GM12891 (cell line): ENCODE measurements at regions not wholly inside any gene's neighbourhood (a gene's known extent, or its start where the extent isn't known, plus 50 kb on each side); places are given as distances from the start of the nearest gene placed in this dataset.

Experiments
- DNase-seq: peaks from one replicate; pipeline ENCODE4 v3.0.0; 2011; ENCODE audit warnings: low spot score; ENCODE audit not compliant: insufficient read length
- FAIRE-seq: peaks from 2 replicates; lab custom pipeline; 2011; peaks lifted over from hg19 to GRCh38; lab: Jason Lieb, UNC
- PAX5 ChIP-seq: IDR thresholded peaks from 2 replicates; pipeline ENCODE4 v1.6.1; 2011; ENCODE audit warnings: low read length, moderate library complexity, mild to moderate bottlenecking; ENCODE audit not compliant: insufficient read depth, severe bottlenecking
- POLR2A ChIP-seq: IDR thresholded peaks from 2 replicates; pipeline ENCODE4 v1.6.1; 2011; ENCODE audit warnings: low read depth, low read length, control low read depth
- POLR2AphosphoS5 ChIP-seq: IDR thresholded peaks from 2 replicates; pipeline ENCODE4 v1.6.1; 2011; ENCODE audit warnings: low read depth, low read length, control low read depth
- POU2F2 ChIP-seq: IDR thresholded peaks from 2 replicates; pipeline ENCODE4 v1.6.1; 2011; ENCODE audit warnings: low read depth, mild to moderate bottlenecking, control low read depth, low read length, moderate library complexity
- SPI1 ChIP-seq: IDR thresholded peaks from 2 replicates; pipeline ENCODE4 v1.6.1; 2011; ENCODE audit warnings: low read depth, low read length, control low read depth
- TAF1 ChIP-seq: IDR thresholded peaks from 2 replicates; pipeline ENCODE4 v1.6.1; 2011; ENCODE audit warnings: low read depth, low read length, control low read depth

DNA sequence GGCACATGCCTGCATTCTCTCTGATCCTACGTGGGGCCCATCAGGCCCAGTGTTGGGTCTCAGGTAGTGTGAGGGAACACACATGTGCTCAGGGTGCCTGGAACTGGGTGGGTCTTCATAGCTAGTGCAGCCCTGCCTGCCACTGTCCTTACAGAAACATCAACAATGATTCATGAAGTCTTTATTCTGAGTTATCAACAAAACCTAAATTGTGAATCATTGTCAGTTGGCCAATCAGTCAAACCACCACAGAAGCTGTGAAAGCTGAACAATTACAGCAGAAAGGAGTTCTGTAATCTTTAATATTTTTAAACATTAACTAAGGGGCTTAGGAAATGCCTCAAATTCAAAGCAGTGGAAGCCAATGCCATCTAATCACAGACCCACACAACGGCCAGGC is 82.8 kb upstream of the ZNF521 start:
- FAIRE-seq (no peak), DNase-seq (no peak)
- TF ChIP-seq SPI1 (no peak), POLR2AphosphoS5 (no peak), TAF1 (no peak), POU2F2 (no peak), PAX5 (no peak), POLR2A (no peak)

DNA sequence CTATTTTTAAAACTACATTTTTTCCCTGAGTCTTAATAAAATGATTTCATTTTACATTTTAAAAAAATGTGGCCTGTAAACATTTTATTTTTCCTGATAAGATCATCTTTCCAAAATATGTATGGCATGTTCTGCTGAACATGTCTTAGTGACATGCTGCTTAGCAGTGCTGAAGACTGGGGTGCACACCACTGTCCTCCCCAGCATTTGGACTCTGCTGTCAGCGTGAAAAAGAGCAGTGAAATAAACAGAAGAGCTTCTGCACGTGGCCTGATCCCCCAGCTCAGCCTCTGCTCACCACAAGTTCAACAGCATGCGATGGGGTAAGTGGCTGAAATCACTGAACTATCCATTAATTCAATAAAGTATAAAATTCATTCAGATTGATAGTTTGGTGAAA is 81.6 kb upstream of the ZNF521 start:
- no peak for FAIRE-seq
- DNase-seq = no peak
- TF ChIP-seq POU2F2 = no peak
- TF ChIP-seq POLR2AphosphoS5 = no peak
- TF ChIP-seq TAF1 = no peak
- no peak for TF ChIP-seq POLR2A
- TF ChIP-seq PAX5 = no peak
- TF ChIP-seq SPI1 = no peak

- DNase-seq (no peak), FAIRE-seq (no peak)
- no peak for TF ChIP-seq SPI1
- no peak for TF ChIP-seq TAF1
- TF ChIP-seq POLR2A = no peak
- TF ChIP-seq POLR2AphosphoS5 = no peak
- TF ChIP-seq PAX5 = no peak
Observed at GRCh38 chr18:25425024-25425423, 73.1 kb upstream of the ZNF521 start.

DNA sequence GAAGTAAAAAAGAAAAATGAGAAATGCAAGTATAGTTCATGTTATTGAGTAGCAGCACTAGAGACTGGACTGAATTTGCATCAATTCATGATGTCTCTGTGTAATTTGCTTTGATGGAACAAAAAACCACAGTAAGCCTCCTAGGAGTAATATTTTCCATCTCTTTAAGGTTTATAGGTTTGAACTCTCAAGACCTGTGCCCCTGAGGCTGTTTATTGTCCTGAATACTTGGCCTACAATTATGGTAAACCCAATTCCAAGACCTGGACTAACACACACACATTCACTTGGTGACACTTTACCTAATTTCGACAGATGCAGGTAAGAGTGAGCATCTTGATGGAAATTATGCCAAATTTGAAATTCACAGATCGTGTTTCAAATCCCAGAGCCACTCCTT is 71.8 kb upstream of the ZNF521 start:
- DNase-seq (no peak), FAIRE-seq (no peak)
- no peak for TF ChIP-seq POU2F2
- TF ChIP-seq PAX5 = no peak
- TF ChIP-seq SPI1 = no peak

GRCh38 chr18:25423267-25423666 is 71.3 kb upstream of the ZNF521 start:
- TF ChIP-seq SPI1 (no peak), POLR2AphosphoS5 (no peak), PAX5 (no peak)
- FAIRE-seq = no peak
- DNase-seq = no peak

DNA sequence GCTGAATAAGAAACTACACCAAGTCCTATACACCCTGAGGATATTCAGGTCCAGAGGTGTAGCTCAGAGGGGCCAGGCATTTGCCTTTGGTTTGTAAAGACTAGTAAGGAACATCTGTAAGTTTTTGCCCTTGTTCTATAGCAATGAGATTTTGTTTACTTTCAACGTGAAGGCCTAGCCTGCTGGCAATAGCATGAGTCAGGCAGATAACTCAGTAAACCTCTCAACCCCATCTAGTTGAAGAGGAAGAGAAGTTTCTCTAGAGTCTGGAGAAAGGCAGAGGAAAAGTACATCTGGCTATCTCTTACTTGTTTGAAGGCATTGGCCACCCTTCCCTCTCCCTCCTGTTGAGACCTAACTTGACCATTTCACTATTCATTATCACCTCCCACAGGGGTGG is 70.3 kb upstream of the ZNF521 start:
- no peak for FAIRE-seq
- no peak for TF ChIP-seq POLR2AphosphoS5
- DNase-seq = no peak

GRCh38 chr18:25420077-25420825 is 68.3 kb upstream of the ZNF521 start:
- TF ChIP-seq POLR2AphosphoS5 (no peak), POU2F2 (no peak), SPI1 (no peak), PAX5 (no peak), POLR2A (no peak), TAF1 (no peak)
- DNase-seq (no peak), FAIRE-seq (no peak)

DNA sequence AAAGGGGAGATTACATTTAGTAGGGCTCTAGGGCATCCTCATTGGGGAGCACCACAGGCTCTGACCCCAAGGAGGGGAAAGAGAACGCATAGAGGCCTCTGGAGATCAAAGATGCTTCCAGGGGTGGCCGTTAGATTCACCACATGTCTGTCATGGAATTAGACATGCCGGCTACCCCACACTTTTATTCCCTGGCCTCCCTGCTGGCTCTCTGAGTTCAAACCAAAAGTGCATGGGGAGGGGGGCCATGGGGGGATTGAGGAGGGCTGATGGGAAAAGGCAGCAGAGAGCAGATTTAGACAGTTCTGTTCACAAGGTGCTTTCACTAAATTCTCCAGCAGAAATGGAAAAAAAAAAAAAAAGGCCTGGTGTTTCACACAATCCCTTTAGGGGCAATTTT is 64.4 kb upstream of the ZNF521 start:
- no peak for DNase-seq
- no peak for FAIRE-seq
- TF ChIP-seq POU2F2 (no peak), POLR2AphosphoS5 (no peak), POLR2A (no peak), SPI1 (no peak), TAF1 (no peak), PAX5 (no peak)

GRCh38 chr18:25409971-25410370 is 58.0 kb upstream of the ZNF521 start:
- TF ChIP-seq TAF1 (no peak), POLR2A (no peak), POU2F2 (no peak), POLR2AphosphoS5 (no peak), SPI1 (no peak), PAX5 (no peak)
- no peak for DNase-seq
- no peak for FAIRE-seq

DNA sequence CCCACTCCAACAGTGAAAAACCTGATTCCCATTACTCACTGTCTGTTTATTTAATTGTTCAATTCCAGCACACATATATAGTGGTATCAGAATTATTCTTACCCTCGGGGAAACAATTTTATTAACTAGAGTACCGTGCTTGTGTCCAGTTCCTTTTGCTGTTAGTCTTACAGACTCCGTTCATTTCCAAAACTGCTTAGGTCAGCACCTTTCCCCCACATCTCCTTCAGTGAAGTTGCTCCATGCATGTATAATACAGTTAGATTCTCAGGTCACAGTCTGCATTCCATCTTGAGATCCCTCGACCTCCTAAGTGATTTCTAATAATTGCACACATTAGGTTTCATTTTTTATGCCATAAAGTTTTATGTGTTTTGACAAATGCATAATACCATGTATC is 56.3 kb upstream of the ZNF521 start:
- no peak for FAIRE-seq
- no peak for DNase-seq
- TF ChIP-seq POU2F2 = no peak
- no peak for TF ChIP-seq SPI1
